Nephron progenitor cell (in vitro differentiated cells): ENCODE measurements at regions not wholly inside any gene's neighbourhood (a gene's known extent, or its start where the extent isn't known, plus 50 kb on each side); places are given as distances from the start of the nearest gene placed in this dataset.

Source experiments
- DNase-seq: peaks from one replicate; pipeline ENCODE4 v3.0.0; 2021
- H3K27ac Mint-ChIP-seq: 2 replicates; pipeline ENCODE4 v1.8.0; 2021; ENCODE audit warnings: mild to moderate bottlenecking, moderate library complexity, mixed read lengths
- H3K27me3 Mint-ChIP-seq: 2 replicates; pipeline ENCODE4 v1.8.0; 2021; ENCODE audit warnings: mild to moderate bottlenecking, low read depth, mixed read lengths; ENCODE audit not compliant: poor library complexity
- H3K36me3 Mint-ChIP-seq: 2 replicates; pipeline ENCODE4 v1.8.0; 2021; ENCODE audit warnings: low read depth, mixed read lengths
- H3K4me1 Mint-ChIP-seq: 2 replicates; pipeline ENCODE4 v1.8.0; 2021; ENCODE audit warnings: mixed read lengths
- H3K4me3 Mint-ChIP-seq: 2 replicates; pipeline ENCODE4 v1.8.0; 2021; ENCODE audit warnings: mild to moderate bottlenecking, moderate library complexity, mixed read lengths
- H3K9me3 Mint-ChIP-seq: 2 replicates; pipeline ENCODE4 v1.8.0; 2021; ENCODE audit warnings: mild to moderate bottlenecking, moderate library complexity, mixed read lengths
- CTCF ChIP-seq: fragments of 200-600 bp; sonication (generic); IDR thresholded peaks from 2 replicates; pipeline ENCODE4 v1.5.0; 2021; ENCODE audit warnings: antibody characterized with exemption

GRCh38 chr5:54909911-54910870, 75.2 kb downstream of the ESM1 start:
- no peaks in the 10 kb centered on the region for H3K9me3 Mint-ChIP-seq
- no peak overlapping the region for H3K4me3 Mint-ChIP-seq
- no peak for DNase-seq
- no peaks in the 10 kb centered on the region for H3K36me3 Mint-ChIP-seq
- peaks cover 49% of the 10 kb centered on the region for H3K4me1 Mint-ChIP-seq
- H3K27ac Mint-ChIP-seq = no peak overlapping the region
- TF ChIP-seq CTCF = no peak
- H3K27me3 Mint-ChIP-seq = peaks cover 8% of the 10 kb centered on the region

- TF ChIP-seq CTCF = no peak
- Mint-ChIP-seq H3K36me3 (no peaks in the 10 kb centered on the region), H3K27ac (no peak overlapping the region), H3K27me3 (peaks cover 7% of the 10 kb centered on the region), H3K4me3 (no peak overlapping the region), H3K9me3 (no peaks in the 10 kb centered on the region), H3K4me1 (peaks cover 61% of the 10 kb centered on the region)
- DNase-seq = no peak
These were observed 76.4 kb downstream of the ESM1 start for GRCh38 chr5:54908774-54909525.

- Mint-ChIP-seq H3K27me3 (peaks cover 7% of the 10 kb centered on the region), H3K36me3 (no peaks in the 10 kb centered on the region), H3K4me1 (peaks cover 80% of the 10 kb centered on the region), H3K27ac (peak overlapping the region; percentile 83), H3K4me3 (no peak overlapping the region), H3K9me3 (no peaks in the 10 kb centered on the region)
- DNase-seq = peak; percentile 73
- TF ChIP-seq CTCF = peak; percentile 78
These were observed 79.4 kb downstream of the ESM1 start for GRCh38 chr5:54905942-54906537.

- no peak for DNase-seq
- peaks cover 7% of the 10 kb centered on the region for H3K27me3 Mint-ChIP-seq
- peaks cover 77% of the 10 kb centered on the region for H3K4me1 Mint-ChIP-seq
- no peak overlapping the region for H3K4me3 Mint-ChIP-seq
- peak overlapping the region; percentile 83 for H3K27ac Mint-ChIP-seq
- no peaks in the 10 kb centered on the region for H3K36me3 Mint-ChIP-seq
- H3K9me3 Mint-ChIP-seq = no peaks in the 10 kb centered on the region
- TF ChIP-seq CTCF = no peak
These were observed 80.1 kb downstream of the ESM1 start for GRCh38 chr5:54905246-54905795.

GRCh38 chr5:54904425-54904824, 81.0 kb downstream of the ESM1 start:
- H3K27ac Mint-ChIP-seq = no peak overlapping the region
- peak; percentile 23 for DNase-seq
- peaks cover 10% of the 10 kb centered on the region for H3K27me3 Mint-ChIP-seq
- TF ChIP-seq CTCF = peak; percentile 46
- no peak overlapping the region for H3K4me3 Mint-ChIP-seq
- H3K9me3 Mint-ChIP-seq = no peaks in the 10 kb centered on the region
- peaks cover 69% of the 10 kb centered on the region for H3K4me1 Mint-ChIP-seq
- no peaks in the 10 kb centered on the region for H3K36me3 Mint-ChIP-seq
